ENCODE measurements at regions not wholly inside any gene's neighbourhood (a gene's known extent, or its start where the extent isn't known, plus 50 kb on each side); places are given as distances from the start of the nearest gene placed in this dataset.

GRCh38 chr4:31896349-31896748, 1176.2 kb downstream of the PCDH7 start:
- TF ChIP-seq CTCF (IDR thresholded peaks at IDR 0.05) (no peak), POLR2AphosphoS5 (IDR thresholded peaks at IDR 0.05; ENCODE audit: low read depth, low read length) (no peak), SIN3A (IDR thresholded peaks at IDR 0.05; ENCODE audit: borderline replicate concordance, insufficient read depth, low read depth, low read length) (no peak), REST (IDR thresholded peaks at IDR 0.05; ENCODE audit: insufficient read depth in 1 of 2, low read depth in 2 of 2, low read length in 1 of 2) (no peak)

Measured in Panc1 (cell line).